ENCODE measurements at regions not wholly inside any gene's neighbourhood (a gene's known extent, or its start where the extent isn't known, plus 50 kb on each side); places are given as distances from the start of the nearest gene placed in this dataset.
"Not testable (repeated sequence)": the region's sequence is repeated elsewhere in the genome, so short reads cannot be mapped to it uniquely, and the experiment has no call there.

GRCh38 chr1:30446095-30446494, 277.3 kb downstream of the MATN1 start:
- no peak for DNase-seq (ENCODE audit: extremely low spot score)
- ChIA-PET CTCF (no interaction called here), POLR2A (no interaction called here)
- TF ChIP-seq CTCF (IDR thresholded peaks at IDR 0.05; ENCODE audit: control extremely low read depth, extremely low read depth, low read depth, missing control alignments): no peak

DNA sequence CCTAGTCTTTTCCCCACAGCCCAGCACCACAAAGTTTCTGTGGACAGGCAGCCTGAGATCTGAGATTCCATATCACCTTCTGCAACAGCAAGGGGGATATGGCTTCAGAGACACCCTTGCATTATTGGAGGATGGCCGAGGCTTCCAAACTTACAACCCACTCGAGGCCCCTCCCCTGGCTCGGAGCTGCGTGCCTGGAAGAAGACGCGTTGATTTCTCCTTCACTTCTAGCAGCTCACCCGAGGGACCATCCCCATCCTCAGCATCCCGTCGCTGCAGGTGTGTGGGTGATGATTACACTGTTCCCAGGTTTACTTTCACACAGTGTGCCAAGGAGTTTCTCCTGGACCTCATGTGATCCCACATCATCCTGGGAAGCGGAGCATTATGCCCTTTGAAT, 277.9 kb downstream of the MATN1 start:
- ChIA-PET POLR2A (no interaction called here), CTCF (no interaction called here)
- no peak for DNase-seq (ENCODE audit: extremely low spot score)
- TF ChIP-seq CTCF (IDR thresholded peaks at IDR 0.05; ENCODE audit: control extremely low read depth, extremely low read depth, low read depth, missing control alignments): no peak

GRCh38 chr1:30444850-30445249, 278.5 kb downstream of the MATN1 start:
- POLR2A ChIA-PET: no interaction called here
- DNase-seq (ENCODE audit: extremely low spot score): no peak
- no peak for TF ChIP-seq CTCF (IDR thresholded peaks at IDR 0.05; ENCODE audit: control extremely low read depth, extremely low read depth, low read depth, missing control alignments)
- CTCF ChIA-PET: no interaction called here

GRCh38 chr1:30444401-30444800, 279.0 kb downstream of the MATN1 start:
- no peak for DNase-seq (ENCODE audit: extremely low spot score)
- TF ChIP-seq CTCF (IDR thresholded peaks at IDR 0.05; ENCODE audit: control extremely low read depth, extremely low read depth, low read depth, missing control alignments): no peak
- ChIA-PET POLR2A (no interaction called here), CTCF (no interaction called here)

DNA sequence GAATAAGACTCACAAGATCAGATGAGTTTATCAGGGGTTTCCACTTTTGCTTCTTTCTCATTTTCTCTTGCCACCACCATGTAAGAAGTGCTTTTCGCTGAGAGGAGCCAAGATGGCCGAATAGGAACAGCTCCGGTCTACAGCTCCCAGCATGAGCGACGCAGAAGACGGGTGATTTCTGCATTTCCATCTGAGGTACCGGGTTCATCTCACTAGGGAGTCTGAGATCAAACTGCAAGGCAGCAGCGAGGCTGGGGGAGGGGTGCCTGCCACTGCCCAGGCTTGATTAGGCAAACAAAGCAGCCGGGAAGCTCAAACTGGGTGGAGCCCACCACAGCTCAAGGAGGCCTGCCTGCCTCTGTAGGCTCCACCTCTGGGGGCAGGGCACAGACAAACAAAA, 285.1 kb downstream of the MATN1 start:
- DNase-seq (ENCODE audit: extremely low spot score); POLR2A ChIA-PET; CTCF ChIA-PET: not testable (repeated sequence)

GRCh38 chr1:30437059-30437576, 286.3 kb downstream of the MATN1 start:
- CTCF ChIA-PET: no interaction called here

GRCh38 chr1:30427545-30427944, 295.8 kb downstream of the MATN1 start:
- no peak for TF ChIP-seq CTCF (IDR thresholded peaks at IDR 0.05; ENCODE audit: control extremely low read depth, extremely low read depth, low read depth, missing control alignments)
- POLR2A ChIA-PET: no interaction called here
- CTCF ChIA-PET: interaction anchor here (1.5 kb wide), 1 partner anchor 10 kb away, joined by 3 read pairs; no protein-coding TSS in a partner anchor
- DNase-seq (ENCODE audit: extremely low spot score): no peak

More at GRCh38 chr1:30437059-30437576, 286.3 kb downstream of the MATN1 start:
- TF ChIP-seq CTCF (IDR thresholded peaks at IDR 0.05; ENCODE audit: control extremely low read depth, extremely low read depth, low read depth, missing control alignments): no peak
- POLR2A ChIA-PET: no interaction called here
- DNase-seq (ENCODE audit: extremely low spot score): no peak

Measured in GM10248 (cell line).